K562 (cell line): ENCODE measurements at regions not wholly inside any gene's neighbourhood (a gene's known extent, or its start where the extent isn't known, plus 50 kb on each side); places are given as distances from the start of the nearest gene placed in this dataset.

Experiments
- ATAC-seq: fragments of 200-7000 bp; cut with Tn5 transposase; 3 replicates; pipeline ENCODE4 v1.9.1; 2020; ENCODE audit warnings: moderate library complexity
- BruUV-seq: library from RNA; stranded (reverse); fragments of 400-500 nt; replicated peaks from 2 replicates; lab custom pipeline; 2021; lab: Mats Ljungman, UMichigan
- CTCF ChIA-PET: fragments of 300-600 bp; formaldehyde crosslinking; extraction: SDS; loops from one replicate; lab custom pipeline; 2021; ENCODE audit warnings: low intra/inter-chr PET ratio; lab: Yijun Ruan, JAX
- POLR2A ChIA-PET: fragments of 300-600, 350-650 bp; sonication (Branson Sonifier 250); formaldehyde crosslinking; extraction: SDS; loops from one replicate; lab custom pipeline; 2021; ENCODE audit warnings: antibody characterized with exemption, inconsistent platforms; lab: Yijun Ruan, JAX
- DNase-seq, 4 experiments: peaks; one replicate each; pipeline versions ENCODE4 v3.0.0 to v3.0.0-alpha.2; 2011 to 2018; ENCODE audit warnings: low spot score in 3 of 4, mixed read lengths in 3 of 4; ENCODE audit errors: extremely low read depth in 1 of 4
- FAIRE-seq: peaks from 2 replicates; lab custom pipeline; 2011; peaks lifted over from hg19 to GRCh38; lab: Jason Lieb, UNC
- H2AFZ ChIP-seq: 2 replicates; pipeline ENCODE4 v1.6.0; 2011; ENCODE audit warnings: low read depth, low read length, control low read depth, inconsistent platforms
- H3K27ac ChIP-seq: fragments of 200-600 bp; 3 replicates; pipeline ENCODE4 v1.8.0; 2011; ENCODE audit warnings: low read depth, mild to moderate bottlenecking, control low read depth, inconsistent platforms, low read length, moderate library complexity, mixed read lengths; ENCODE audit errors: extremely low read depth
- H3K27me3 ChIP-seq, 2 experiments: fragments of 300-600 bp in 1 of 2; 2 replicates in 1 of 2; 3 replicates in 1 of 2; pipeline versions ENCODE4 v1.6.0 to v1.8.0; 2011; ENCODE audit warnings: inconsistent platforms in 2 of 2, low read length in 2 of 2, mild to moderate bottlenecking in 1 of 2, mixed read lengths in 1 of 2, moderate library complexity in 1 of 2; ENCODE audit not compliant: control insufficient read depth in 2 of 2, insufficient read depth in 2 of 2
- H3K36me3 ChIP-seq: fragments of 300-600 bp; 3 replicates; pipeline ENCODE4 v1.8.0; 2011; ENCODE audit warnings: mild to moderate bottlenecking, low read length, inconsistent platforms; ENCODE audit not compliant: control insufficient read depth, insufficient read depth
- H3K4me1 ChIP-seq, 2 experiments: fragments of 200-600 bp in 1 of 2; replicated peaks in 1 of 2; 2 replicates in 1 of 2; 3 replicates in 1 of 2; pipeline versions ENCODE4 v1.5.1 to v1.8.0; 2011; ENCODE audit warnings: inconsistent platforms in 2 of 2, low read length in 2 of 2, mild to moderate bottlenecking in 1 of 2, mixed read lengths in 1 of 2, moderate library complexity in 1 of 2; ENCODE audit not compliant: control insufficient read depth in 2 of 2, insufficient read depth in 2 of 2
- H3K4me2 ChIP-seq: 2 replicates; pipeline ENCODE4 v1.6.1; 2011; ENCODE audit warnings: low read length, control low read depth, inconsistent platforms, mixed read lengths; ENCODE audit not compliant: insufficient read depth
- H3K4me3 ChIP-seq: fragments of 200-600 bp; sonication (generic), shearing (Covaris generic); 2 replicates; pipeline ENCODE4 v1.5.1; 2016; ENCODE audit warnings: control low read depth, inconsistent platforms
- H3K79me2 ChIP-seq: fragments of 200-600 bp; 3 replicates; pipeline ENCODE4 v1.8.0; 2011; ENCODE audit warnings: low read length, inconsistent platforms; ENCODE audit not compliant: control insufficient read depth, insufficient read depth
- H3K9ac ChIP-seq, 2 experiments: 2 replicates each; pipeline versions ENCODE4 v1.6.0 to v1.6.1; 2011; ENCODE audit warnings: low read depth in 2 of 2, low read length in 2 of 2, control low read depth in 1 of 2, inconsistent platforms in 1 of 2, mild to moderate bottlenecking in 1 of 2, mixed read lengths in 1 of 2; ENCODE audit not compliant: insufficient read depth in 1 of 2
- H3K9me1 ChIP-seq: one replicate; pipeline ENCODE4 v1.6.0; 2011; ENCODE audit warnings: inconsistent platforms, mild to moderate bottlenecking, low read length, moderate library complexity; ENCODE audit not compliant: control insufficient read depth, insufficient read depth
- H3K9me3 ChIP-seq: replicated peaks from 2 replicates; pipeline ENCODE4 v1.5.1; 2011; ENCODE audit warnings: low read depth, low read length, inconsistent platforms; ENCODE audit not compliant: control insufficient read depth, insufficient read depth
- H4K20me1 ChIP-seq: replicated peaks from 2 replicates; pipeline ENCODE4 v1.6.1; 2011; ENCODE audit warnings: low read length, inconsistent platforms, mixed read lengths; ENCODE audit not compliant: control insufficient read depth, insufficient read depth
- C11orf30 ChIP-seq: fragments of 450-650 bp; IDR thresholded peaks from 2 replicates; pipeline ENCODE4 v1.6.1; 2016; ENCODE audit warnings: low read depth, mild to moderate bottlenecking
- COPS2 ChIP-seq: fragments of 450-650 bp; conservative IDR thresholded peaks from 2 replicates; pipeline ENCODE4 v1.6.1; 2016; ENCODE audit warnings: mild to moderate bottlenecking, moderate library complexity
- DDX20 ChIP-seq: fragments of 450-650 bp; IDR thresholded peaks from 2 replicates; pipeline ENCODE4 v1.6.1; 2016; ENCODE audit warnings: missing genetic modification characterization, low read depth, mild to moderate bottlenecking, missing compliant biosample characterization, moderate library complexity
- NFATC3 ChIP-seq: fragments of 450-650 bp; IDR thresholded peaks from 2 replicates; pipeline ENCODE4 v1.6.1; 2017; ENCODE audit warnings: mild to moderate bottlenecking
- POLR2A ChIP-seq: fragments of 450-650 bp; conservative IDR thresholded peaks from 2 replicates; pipeline ENCODE4 v1.6.1; 2016
- TCF3 ChIP-seq: sonication (generic); formaldehyde crosslinking; IDR thresholded peaks from 2 replicates; pipeline ENCODE4 v1.4.0; 2020; ENCODE audit warnings: mild to moderate bottlenecking, missing genetic modification reagents
- TSHZ1 ChIP-seq: fragments of 250-450 bp; sonication (Bioruptor Pico); IDR thresholded peaks from 2 replicates; pipeline ENCODE4 v1.4.0; 2020; ENCODE audit warnings: mild to moderate bottlenecking, moderate library complexity
- YBX1 ChIP-seq: fragments of 450-650 bp; IDR thresholded peaks from 2 replicates; pipeline ENCODE4 v1.7.1; 2016; ENCODE audit warnings: mild to moderate bottlenecking
- ZNF699 ChIP-seq: fragments of 250-450 bp; sonication (Bioruptor Pico); IDR thresholded peaks from 2 replicates; pipeline ENCODE4 v1.8.0; 2021; ENCODE audit warnings: mild to moderate bottlenecking, moderate library complexity; ENCODE audit not compliant: insufficient replicate concordance
- whole genome bisulfite sequencing: fragments of 100-300 bp; shearing (Covaris generic); methylation state at CpG from one replicate; pipeline ENCODE4 v1.1.6; 2016; ENCODE audit warnings: low coverage, mixed read lengths; ENCODE audit not compliant: insufficient coverage; ENCODE audit errors: missing lambda C conversion rate; 5-methylcytosine and 5-hydroxymethylcytosine counted together
- in situ Hi-C: fragments of 300-500 bp; cut with MboI; formaldehyde crosslinking; loops from 4 replicates; pipeline ENCODE4 v1.15.0; 2018; ENCODE audit warnings: inconsistent platforms, mixed read lengths
- intact Hi-C: fragments of 100-400 bp; cut with micrococcal nuclease; formaldehyde crosslinking; loops from 2 replicates; pipeline ENCODE4 v1.14.2; 2022

DNA sequence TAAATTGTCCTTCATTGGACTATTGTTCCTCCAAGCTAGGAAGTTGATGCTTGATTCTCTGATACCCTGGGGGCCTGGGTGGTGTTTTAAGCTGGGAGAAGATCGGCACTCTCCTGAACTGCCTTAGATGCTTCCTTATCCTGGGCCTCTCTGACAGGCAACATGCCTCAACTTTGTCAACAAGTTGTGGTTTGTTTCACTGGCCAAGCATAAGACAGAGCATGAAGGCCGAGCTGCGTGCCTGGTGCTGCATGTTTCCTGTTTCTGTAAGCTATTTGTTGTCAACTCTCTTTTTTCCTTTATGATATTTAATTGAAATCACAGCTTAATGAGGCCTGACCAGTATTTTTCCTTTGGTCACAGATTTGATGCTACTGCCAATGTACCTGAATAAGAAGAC lies 187.6 kb upstream of the TNC start:
- intact Hi-C loops (no loop called here), in situ Hi-C loops (no loop called here)
- no TSS peak for BruUV-seq
- H3K9ac ChIP-seq: no peak overlapping the region
- no peak overlapping the region for H2AFZ ChIP-seq
- no peaks in the 10 kb centered on the region for H3K27me3 ChIP-seq
- no peaks in the 10 kb centered on the region for H4K20me1 ChIP-seq
- no peak for TF ChIP-seq DDX20 (tag)
- TF ChIP-seq NFATC3: no peak
- TF ChIP-seq TSHZ1 (CRISPR knock-in tag): no peak
- no peak for TF ChIP-seq ZNF699 (CRISPR knock-in tag)
- TF ChIP-seq TCF3 (CRISPR knock-in tag): no peak
- no peak for TF ChIP-seq YBX1
- TF ChIP-seq COPS2: no peak
- TF ChIP-seq POLR2A: no peak
- no peak for TF ChIP-seq C11orf30
- ChIA-PET POLR2A (no interaction called here), CTCF (no interaction called here)
- no peak overlapping the region for H3K4me3 ChIP-seq
- no peak for FAIRE-seq
- no peak for ATAC-seq
- H3K4me2 ChIP-seq: no peak overlapping the region
- H3K79me2 ChIP-seq: no peaks in the 10 kb centered on the region
- no peaks in the 10 kb centered on the region for H3K9me1 ChIP-seq
- no peaks in the 10 kb centered on the region for H3K36me3 ChIP-seq
- 0% methylated on average over 3 of the region's 3 CpGs for WGBS
- H3K9me3 ChIP-seq: no peaks in the 10 kb centered on the region; the same call in 1 of the 2 replicates
- no peak overlapping the region for H3K27ac ChIP-seq
- no peaks in the 10 kb centered on the region for H3K4me1 ChIP-seq
- no peak for DNase-seq
